T-helper 1 cell treated with Interleukin-12 subunit alpha and Interleukin-12 subunit beta and Interleukin-4 antibody, amounts not matched to agents 30 ng/mL and 1 ng/mL, for 36 hours (primary cell): ENCODE measurements at regions not wholly inside any gene's neighbourhood (a gene's known extent, or its start where the extent isn't known, plus 50 kb on each side); places are given as distances from the start of the nearest gene placed in this dataset.

Source experiments
- intact Hi-C: fragments of 100-400 bp; cut with micrococcal nuclease; formaldehyde crosslinking; loops from one replicate; pipeline ENCODE4 v1.15.1; 2024

DNA sequence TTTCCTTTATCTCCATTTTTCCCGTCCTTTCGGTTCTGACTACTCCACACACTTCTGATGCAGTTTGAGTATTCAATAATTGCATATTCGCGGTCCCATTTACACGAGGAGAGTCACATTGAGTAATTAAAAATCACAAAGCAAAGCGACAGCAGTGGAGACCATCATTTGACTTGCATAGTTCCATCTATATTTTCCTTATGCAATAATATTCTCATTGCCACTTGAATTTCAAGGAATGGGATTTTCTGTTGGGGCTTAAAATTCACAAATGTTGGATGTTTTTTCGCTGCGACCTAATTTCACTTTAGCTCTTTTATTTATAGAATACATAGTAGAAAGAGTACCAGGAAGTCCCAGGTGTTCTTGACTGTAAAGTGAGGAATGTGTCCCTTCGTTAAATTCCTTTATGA, 186.8 kb downstream of the ZEB2 start:
- intact Hi-C loops, result loop anchor here (2.0 to 5.0 kb wide), 7 partner anchors 50 to 1301 kb away; partner anchors contain the start of gene ARHGAP15

DNA sequence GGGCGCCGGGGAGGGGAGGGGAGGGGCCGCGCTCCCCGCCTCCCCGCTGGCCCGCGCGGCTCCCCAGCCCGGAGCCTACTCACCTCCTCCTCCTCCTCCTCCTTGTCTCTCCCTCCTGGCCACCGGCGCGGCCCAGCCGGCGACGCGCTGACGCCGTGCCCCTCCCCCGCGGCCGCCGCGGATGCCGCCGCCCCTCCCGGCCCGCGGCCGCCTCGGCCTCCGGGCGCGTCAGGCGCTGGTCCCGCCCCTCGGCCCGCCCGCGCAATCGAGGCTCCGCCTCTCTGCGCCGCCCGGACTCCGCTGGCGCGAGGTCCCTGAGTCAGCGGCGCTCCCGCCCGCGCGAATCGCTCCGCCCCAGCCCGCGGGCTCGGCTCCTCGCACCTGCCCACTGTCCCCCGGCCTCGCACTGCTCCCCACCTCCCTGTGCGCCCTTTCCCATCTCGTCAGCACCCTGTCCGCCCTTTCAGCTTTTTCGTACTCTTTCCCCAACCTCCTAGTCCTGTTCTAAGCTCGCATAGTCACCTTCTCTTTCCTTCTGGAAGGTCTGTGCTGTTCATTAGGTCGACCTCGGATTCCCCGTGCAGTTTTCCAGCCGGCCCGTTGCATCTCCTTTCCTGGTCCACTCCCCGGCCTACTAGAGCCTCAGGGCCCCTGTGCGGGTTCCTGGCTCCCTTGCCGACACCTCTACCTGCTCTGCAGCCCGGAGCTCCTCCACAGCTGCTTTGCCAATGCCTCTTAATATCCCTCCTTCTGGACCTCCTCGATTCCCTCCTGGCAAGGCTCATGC, 187.4 kb downstream of the ZEB2 start:
- intact Hi-C loops, result loop anchor here (1.0 to 5.0 kb wide), 10 partner anchors 26 to 1300 kb away; partner anchors contain the start of gene ARHGAP15

DNA sequence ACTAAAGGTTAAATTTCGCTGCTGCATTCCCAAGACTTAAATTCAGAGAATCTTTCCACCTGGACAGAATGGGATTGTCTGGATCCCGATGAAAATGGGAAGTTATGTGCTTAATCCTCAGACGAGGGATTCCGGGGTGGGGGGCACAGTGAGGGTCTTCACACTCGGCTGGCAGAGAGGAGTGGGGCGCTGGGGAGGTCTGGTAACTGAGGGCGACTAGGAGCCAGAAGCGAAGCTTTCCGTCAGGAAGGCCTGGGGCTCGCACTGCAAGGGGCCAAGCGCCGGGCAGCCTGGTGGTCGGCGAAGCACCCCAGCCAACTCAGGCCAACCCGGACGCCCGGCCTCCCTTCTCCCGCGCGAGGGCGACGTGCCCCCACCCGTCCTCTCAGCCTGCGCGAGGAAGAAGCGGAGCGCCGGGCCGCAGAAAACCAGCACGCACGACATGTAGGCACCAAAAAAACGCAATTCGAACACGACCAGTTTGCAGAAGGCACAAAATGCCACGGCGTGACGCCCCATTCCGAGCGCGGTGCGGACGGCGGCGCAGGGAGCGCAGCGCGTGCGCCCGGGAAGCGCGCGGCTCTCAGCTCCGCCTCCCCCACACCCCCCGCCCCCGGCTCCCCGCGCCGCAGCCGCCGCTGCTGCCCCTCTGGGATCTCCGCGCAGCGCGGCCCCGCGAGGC, 188.1 kb downstream of the ZEB2 start:
- intact Hi-C loops, result loop anchor here (1.0 to 5.0 kb wide), 11 partner anchors 9 to 1300 kb away; partner anchors contain the start of gene ARHGAP15

DNA sequence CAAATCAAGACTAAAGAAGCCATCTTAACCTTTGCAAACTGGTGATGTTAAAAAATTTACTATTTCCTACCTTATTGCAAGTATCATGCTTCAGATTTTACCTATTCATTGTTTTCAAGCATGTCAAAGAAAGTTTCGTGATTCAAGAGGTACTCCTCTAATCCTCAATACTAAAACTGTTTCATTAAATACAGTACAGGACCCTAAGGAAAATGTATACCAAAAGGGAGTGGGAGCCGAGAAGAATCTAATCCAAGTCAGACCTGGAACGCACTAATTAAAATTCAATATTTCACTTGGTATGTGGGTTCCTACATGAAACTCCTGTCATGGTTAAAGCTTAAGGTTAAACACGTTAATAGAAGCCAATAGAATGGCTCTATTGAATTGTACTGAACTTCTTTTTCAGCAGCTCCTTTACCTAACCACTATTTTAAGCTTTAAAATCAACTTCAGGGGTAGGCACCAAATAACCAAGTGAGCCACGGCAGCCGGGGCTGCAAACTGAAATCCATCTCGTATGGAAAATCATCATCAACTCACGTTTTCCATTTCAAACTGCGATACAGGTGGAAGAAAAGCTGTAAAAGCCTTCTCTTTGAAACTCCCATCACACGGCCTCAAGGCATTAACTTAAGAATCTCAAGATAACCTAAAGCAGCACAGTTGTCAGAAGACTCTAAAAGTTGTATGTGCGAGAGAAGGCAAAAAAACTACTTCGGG, 188.8 kb downstream of the ZEB2 start:
- intact Hi-C loops, result loop anchor here (1.0 to 5.0 kb wide), 4 partner anchors 8 to 1299 kb away; no protein-coding TSS in a partner anchor

DNA sequence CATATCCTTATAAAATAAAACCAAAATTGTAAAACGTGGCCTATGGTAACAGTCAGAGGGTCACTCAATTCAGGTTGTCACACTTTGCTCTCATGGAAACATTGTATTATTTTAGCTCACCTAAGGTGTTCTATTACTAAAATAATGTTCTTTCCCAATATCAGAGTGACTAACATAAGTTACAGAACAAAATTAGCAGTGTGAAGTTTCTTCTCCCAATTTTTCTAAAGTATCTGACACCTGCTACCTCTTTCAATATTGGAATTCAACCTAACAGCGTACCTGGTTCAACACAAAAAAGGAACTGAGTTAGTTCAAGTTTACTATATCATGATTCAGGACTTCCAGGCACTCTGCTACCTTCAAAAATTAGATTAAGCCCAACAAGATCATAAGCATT, 190.4 kb downstream of the ZEB2 start:
- intact Hi-C loops, result no loop called here

DNA sequence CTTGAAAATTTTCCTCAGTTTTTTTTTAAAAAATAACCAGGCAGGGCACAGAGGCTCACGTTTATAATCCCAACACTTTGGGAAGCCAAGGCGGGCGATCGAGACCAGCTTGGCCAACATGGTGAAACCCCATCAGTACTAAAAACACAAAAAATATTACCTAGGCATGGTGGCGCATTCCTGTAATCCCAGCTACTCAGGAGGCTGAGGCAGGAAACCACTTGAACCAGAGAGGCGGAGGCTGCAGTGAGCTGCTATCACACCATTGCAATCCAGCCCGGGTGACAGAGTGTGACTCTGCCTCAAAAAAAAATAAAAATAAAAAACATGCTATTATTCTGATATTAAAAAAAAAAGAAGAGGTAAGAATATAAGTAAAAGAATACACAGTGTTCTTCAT, 191.0 kb downstream of the ZEB2 start:
- intact Hi-C loops, result no loop called here

DNA sequence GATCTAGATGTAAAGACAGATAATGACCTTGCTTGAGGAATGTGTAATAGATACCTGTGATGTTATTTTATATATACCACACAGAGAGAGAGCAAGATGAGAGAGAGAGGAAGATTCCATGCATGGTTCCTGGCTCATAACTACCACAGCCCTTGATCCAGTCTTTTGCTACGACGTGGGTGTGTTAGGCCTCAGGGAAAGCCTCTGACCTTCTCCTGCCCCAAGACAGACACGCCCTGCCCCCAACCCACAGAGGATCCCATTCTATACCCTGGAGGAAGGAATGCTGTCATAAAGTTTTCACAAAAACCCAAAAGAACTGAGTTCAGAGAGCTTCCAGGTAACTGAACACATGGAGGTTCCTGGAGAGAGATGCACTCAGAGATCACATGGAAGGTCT, 193.1 kb downstream of the ZEB2 start:
- intact Hi-C loops, result no loop called here

DNA sequence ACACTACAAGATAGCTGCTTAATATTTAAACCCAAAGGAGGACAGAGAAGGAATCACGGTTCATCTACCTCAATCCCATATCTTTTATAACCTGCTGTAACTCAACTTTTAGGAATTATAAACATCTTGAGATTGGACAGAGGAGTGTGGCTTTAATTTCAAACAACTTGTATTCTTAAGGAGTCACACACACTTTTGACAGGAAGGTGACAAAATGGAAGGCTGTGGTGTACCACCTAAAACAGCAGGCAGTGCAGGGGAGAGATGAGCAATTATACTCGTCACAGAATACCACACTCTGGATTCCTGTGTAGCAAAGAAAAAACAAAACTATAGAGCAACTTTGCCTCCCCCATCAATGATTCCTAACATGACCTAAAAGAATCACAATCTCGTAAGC, 194.8 kb downstream of the ZEB2 start:
- intact Hi-C loops, result loop anchor here (1.0 to 2.0 kb wide), 6 partner anchors 14 to 192 kb away; no protein-coding TSS in a partner anchor

DNA sequence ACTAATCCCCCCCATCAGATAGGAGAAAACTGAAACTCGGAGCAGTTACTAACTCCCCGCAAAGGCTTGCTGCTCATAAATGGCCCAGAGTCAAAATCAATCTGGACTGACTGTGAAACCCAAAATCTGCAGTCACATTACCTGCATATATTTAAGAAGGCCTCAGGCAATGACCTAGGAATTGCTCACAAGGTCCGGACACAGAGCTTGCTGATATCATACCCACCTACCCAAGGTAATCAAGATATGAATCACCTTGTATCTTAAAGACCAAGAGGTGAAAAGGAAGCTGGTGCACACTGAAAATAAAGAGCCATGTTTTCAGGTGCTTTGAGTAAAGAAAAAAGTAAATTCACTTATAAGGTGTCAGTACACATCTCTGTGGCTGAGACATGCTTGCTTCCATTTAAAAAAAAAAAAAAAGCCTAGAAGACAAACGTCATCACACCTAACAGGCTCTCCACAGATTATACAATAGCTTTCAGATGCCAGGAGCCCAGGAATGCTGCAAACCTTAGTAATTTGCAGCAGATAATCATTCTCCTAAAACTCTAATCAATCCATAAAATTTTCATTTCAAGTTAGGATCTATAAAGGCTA, 195.4 kb downstream of the ZEB2 start:
- intact Hi-C loops, result loop anchor here (1.0 to 5.0 kb wide), 7 partner anchors 14 to 192 kb away; no protein-coding TSS in a partner anchor

DNA sequence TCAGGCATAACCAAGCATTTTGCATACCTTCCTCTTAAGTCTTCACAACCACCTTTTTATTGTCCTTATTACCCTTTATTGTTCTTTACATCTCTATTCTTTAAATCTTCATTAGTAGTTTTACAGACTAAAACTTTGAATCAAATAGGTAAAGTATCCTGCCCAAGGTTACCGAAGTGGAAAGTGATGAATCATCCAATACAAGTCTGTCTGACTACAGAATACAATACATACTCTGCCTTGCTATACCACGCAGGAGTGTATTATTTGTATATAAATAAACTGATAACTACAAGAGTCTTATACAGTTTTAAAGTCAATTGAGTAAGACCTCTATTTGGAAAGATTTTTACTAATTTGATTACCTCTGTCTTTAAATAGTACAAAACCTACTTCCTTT, 196.0 kb downstream of the ZEB2 start:
- intact Hi-C loops, result loop anchor here (1.0 to 5.0 kb wide), 7 partner anchors 7 to 193 kb away; no protein-coding TSS in a partner anchor

DNA sequence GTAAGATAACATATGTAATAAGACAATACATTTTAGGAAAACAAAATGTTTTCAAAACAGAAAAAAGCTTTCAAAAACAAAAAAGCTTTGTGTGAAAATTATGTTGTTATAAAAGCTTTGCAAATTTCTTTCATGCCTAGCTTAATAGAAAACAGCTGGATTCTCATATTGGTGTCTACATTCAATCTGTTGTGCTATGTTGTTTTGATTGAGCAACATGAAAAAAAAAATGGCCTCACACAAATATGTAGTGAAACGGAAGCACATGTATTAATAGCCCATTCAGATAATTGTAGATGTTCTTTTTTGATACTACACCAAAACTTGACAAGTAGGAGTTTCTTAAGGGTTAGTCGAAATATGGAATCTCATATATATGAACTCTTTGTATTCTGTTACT, 197.5 kb downstream of the ZEB2 start:
- intact Hi-C loops, result loop anchor here (5.0 kb wide), 1 partner anchor 55 kb away; no protein-coding TSS in a partner anchor

DNA sequence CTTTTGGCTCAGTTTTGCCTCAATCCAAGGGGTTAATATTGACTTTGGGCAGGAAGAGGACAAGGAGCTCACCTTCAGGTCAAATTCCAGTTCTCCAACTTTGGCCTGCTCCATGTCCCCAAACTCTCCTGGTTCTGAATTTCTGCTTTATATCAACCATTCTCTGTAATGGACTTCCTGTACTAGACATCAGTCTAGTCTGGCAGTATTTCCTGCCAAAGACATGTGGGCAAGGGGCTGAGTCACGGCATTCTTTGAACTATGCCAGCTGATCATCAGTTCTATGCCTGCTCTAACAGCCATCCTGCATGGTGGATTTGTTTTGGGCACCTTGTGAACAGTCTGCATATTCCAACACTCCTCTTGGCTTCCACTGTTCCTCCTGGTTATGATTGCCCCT, 199.4 kb downstream of the ZEB2 start:
- intact Hi-C loops, result loop anchor here (5.0 kb wide), 1 partner anchor 53 kb away; no protein-coding TSS in a partner anchor

DNA sequence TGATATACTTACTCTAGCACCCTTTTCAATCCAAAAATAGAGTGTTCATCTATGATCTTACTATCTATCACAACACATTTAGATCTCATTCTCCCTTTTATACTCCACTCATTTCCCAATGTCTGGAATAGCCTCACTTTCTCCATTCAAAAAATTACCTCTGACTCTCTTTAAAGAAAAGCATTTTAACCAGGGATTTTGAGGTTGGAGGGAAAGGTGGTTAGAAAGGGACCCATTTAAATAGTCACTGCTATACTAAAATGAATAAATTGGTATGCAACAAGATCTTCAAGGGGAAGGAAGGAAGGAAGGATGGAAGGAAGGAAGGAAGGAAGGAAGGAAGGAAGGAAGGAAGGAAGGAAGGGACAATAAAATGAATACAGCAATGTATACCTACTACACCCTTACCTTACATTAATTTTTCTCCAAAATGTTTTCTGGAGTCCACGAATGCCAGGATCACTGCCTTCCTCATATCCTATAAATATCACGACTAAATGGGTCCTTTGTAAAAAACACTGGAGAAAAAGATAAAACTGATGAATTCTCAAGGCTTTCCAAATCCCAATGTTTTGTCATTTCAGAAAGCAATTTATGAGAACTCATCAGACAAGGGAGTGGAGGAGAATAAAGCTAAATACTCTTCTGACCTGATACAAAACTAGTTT, 202.7 kb downstream of the ZEB2 start:
- intact Hi-C loops, result no loop called here

DNA sequence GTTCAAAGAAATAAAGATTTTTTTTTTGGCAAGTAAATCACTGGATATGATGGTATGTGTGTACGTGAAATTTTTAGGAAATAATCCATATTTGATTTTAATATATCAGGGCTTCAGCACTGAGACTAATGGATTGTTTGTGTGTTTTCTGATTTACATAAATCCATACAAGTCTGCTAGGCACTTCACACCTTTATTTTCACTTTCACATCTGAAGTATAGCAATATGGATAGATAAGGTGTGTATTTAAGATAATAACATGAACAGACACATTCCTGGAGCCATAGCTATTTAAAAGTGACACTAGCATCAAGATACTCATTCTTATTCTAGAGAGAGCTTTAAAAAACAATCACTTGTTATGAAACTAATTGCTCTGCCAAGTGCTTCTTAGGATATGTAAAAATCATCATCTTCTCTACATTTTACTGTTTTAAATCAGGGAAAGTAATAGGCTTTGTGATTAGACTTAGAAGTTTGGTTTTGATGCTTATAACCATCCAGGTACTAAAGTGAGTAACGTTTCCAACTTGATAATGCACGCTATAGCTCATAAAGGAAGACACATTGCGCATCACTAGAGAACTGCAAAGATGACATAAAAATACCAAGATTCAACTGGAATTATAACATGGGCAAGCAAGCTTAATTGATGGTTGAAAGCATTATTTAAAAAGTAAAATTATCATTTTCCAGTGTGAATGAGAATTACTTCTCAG, 208.9 kb downstream of the ZEB2 start:
- intact Hi-C loops, result loop anchor here (2.0 kb wide), 1 partner anchor 14 kb away; no protein-coding TSS in a partner anchor

DNA sequence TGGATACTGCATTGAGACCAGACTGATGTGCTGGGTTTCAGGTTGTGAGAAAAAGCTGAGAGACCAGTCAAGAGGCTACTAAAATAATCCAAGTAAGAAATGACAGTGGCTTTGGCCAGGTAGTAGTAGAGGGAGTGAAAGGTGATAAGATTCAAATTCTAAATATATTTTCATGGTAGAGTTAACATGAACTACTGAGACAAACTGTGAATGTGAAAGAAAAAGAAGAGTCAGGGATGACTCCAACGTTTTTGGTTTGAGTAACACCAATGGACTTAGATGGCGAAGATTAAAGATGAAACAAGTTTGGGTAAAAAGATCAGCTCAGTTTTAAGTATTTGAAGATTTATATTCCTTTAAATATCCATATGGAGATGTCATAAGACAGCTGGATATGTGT, 209.4 kb downstream of the ZEB2 start:
- intact Hi-C loops, result loop anchor here (2.0 kb wide), 1 partner anchor 14 kb away; no protein-coding TSS in a partner anchor

DNA sequence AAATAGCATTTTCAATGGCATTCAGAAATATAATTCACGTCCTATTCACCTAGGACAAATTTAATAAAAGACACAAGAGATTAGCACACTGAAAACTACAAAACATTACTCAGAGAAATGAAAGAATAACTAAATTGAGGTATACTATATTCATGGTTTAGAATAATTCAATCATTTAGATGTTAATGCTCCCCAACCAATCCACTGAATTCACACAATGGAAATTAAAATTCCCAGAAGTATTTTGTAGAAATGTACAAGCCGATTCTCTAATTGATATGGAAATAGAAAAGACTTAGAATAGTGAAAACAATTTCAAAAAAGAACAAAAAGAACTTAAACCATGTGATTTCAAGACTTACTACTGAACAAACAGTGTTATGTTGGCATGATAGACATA, 212.2 kb downstream of the ZEB2 start:
- intact Hi-C loops, result no loop called here

DNA sequence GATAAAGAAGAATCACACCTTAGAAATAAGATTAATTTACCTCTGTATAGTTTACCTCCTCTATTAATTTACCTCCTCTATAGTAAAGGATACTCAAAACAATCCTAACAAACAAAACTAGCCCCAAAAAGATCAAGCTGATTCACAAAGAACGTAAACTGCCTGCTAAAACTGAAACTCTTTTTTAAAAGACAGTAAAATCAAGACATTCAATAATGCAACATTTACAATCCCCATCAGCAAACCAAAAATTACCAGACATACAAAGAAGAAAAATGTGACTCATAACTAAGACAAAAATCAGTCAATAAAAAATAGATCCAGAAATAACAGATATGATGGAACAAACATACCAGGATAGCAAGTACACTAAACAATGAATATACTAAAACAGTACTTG, 215.7 kb downstream of the ZEB2 start:
- intact Hi-C loops, result no loop called here

DNA sequence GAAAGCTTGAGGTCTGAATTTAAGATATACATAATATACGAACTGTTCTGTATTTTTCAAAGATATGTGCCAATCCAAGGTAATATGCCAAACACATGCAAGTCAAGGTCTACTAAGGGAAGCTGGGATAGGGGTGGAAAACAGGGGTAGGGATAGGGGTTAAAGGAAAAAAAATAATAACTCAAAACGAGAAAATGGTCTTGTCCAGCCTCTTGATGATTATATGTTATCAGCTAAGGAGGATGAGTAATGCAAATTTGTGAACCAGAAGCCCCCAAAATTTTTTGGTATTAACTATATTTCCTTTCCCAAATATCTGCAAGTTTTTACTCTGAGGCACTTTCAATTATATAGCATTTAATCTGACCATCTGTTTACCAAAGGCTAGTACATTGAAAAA, 219.3 kb downstream of the ZEB2 start:
- intact Hi-C loops, result no loop called here

DNA sequence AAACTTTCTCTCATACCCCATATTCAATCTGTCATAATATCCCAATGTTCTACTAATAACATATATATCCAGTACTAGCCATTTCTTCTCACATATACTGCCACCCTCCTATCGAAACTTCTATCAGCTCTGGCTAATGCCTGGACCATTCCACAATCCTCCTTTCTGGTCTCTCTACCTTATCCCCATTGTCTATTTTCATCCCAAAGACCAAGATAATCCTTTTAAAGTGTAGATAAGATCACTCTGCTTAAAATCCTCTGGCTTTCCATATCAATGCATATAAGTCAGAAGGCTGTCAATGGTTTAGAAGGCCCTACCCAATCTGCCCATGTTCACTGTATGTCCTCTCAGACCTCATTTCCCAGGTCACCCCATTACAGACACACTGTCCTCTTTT, 229.6 kb downstream of the ZEB2 start:
- intact Hi-C loops, result no loop called here

DNA sequence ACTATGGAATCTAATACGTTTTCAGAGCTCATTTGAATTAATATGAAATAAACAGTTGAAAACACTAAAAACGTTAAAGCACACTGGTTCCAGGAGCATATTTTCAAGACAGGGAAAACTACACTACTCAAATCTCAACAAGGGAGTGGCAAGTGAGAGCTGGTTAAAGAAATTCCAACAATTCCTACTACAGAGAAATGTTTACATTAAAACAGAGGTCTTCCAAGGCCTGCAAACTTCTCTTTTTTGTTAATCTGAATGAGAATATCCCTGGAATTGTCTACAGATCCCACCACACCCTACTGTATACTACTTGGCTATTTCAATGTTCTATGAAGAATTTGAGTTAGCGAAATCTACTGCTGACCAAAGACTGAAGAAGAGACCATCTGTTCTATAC, 231.5 kb downstream of the ZEB2 start:
- intact Hi-C loops, result no loop called here
